Esophagus muscularis mucosa (tissue), 3 donors: ENCODE measurements at regions not wholly inside any gene's neighbourhood (a gene's known extent, or its start where the extent isn't known, plus 50 kb on each side); places are given as distances from the start of the nearest gene placed in this dataset.
"Not testable (repeated sequence)": the region's sequence is repeated elsewhere in the genome, so short reads cannot be mapped to it uniquely, and the experiment has no call there.

Experiments used
- CTCF ChIP-seq, 3 experiments: fragments of 200-600 bp in 2 of 3; fragments of 450-650 bp in 1 of 3; sonication (generic) in 2 of 3; IDR thresholded peaks; one replicate each; pipeline ENCODE4 v1.5.1; 2017 to 2019; ENCODE audit warnings: antibody characterized with exemption in 3 of 3, mild to moderate bottlenecking in 2 of 3, moderate library complexity in 1 of 3
- POLR2A ChIP-seq: fragments of 450-650 bp; IDR thresholded peaks from one replicate; pipeline ENCODE4 v1.6.1; 2017; ENCODE audit warnings: antibody characterized with exemption, moderate library complexity, mild to moderate bottlenecking, low read depth
- POLR2AphosphoS5 ChIP-seq, 2 donors: sonication (generic); formaldehyde crosslinking; IDR thresholded peaks; one replicate each; pipeline ENCODE4 v1.6.1; 2017; ENCODE audit warnings: antibody characterized with exemption in 2 of 2

GRCh38 chr2:61594201-61594600, 56.0 kb upstream of the XPO1 start:
- TF ChIP-seq POLR2A; POLR2AphosphoS5 (IDR thresholded peaks at IDR 0.05); CTCF (IDR thresholded peaks at IDR 0.05): not testable (repeated sequence)
